H9 (cell line): ENCODE measurements at regions not wholly inside any gene's neighbourhood (a gene's known extent, or its start where the extent isn't known, plus 50 kb on each side); places are given as distances from the start of the nearest gene placed in this dataset.

Experiments
- DNase-seq: peaks from one replicate; pipeline ENCODE4 v3.0.0-alpha.2; 2017
- H2AFZ ChIP-seq: one replicate; pipeline ENCODE4 v1.6.1; 2013; ENCODE audit warnings: mild to moderate bottlenecking, low read length, control low read depth, moderate library complexity
- H2AK5ac ChIP-seq: 2 replicates; pipeline ENCODE4 v1.6.1; 2013; ENCODE audit warnings: low read length, control low read depth, mixed read lengths; ENCODE audit not compliant: insufficient read length
- H2BK120ac ChIP-seq: one replicate; pipeline ENCODE4 v1.6.1; 2013; ENCODE audit warnings: low read depth, mild to moderate bottlenecking, low read length, control low read depth, inconsistent platforms; ENCODE audit not compliant: poor library complexity, severe bottlenecking
- H2BK12ac ChIP-seq: 2 replicates; pipeline ENCODE4 v1.6.1; 2013; ENCODE audit warnings: low read length, control low read depth, mixed read lengths, low read depth; ENCODE audit not compliant: insufficient read length
- H2BK15ac ChIP-seq: 2 replicates; pipeline ENCODE4 v1.6.1; 2013; ENCODE audit warnings: low read depth, low read length, control low read depth
- H2BK20ac ChIP-seq: one replicate; pipeline ENCODE4 v1.6.1; 2013; ENCODE audit warnings: low read depth, mild to moderate bottlenecking, low read length, control low read depth, inconsistent platforms; ENCODE audit not compliant: poor library complexity, severe bottlenecking
- H2BK5ac ChIP-seq: 2 replicates; pipeline ENCODE4 v1.6.1; 2013; ENCODE audit warnings: low read length, control low read depth, mixed read lengths; ENCODE audit not compliant: insufficient read length
- H3K14ac ChIP-seq: 2 replicates; pipeline ENCODE4 v1.6.1; 2013; ENCODE audit warnings: low read length, control low read depth; ENCODE audit not compliant: insufficient read depth
- H3K18ac ChIP-seq: 2 replicates; pipeline ENCODE4 v1.6.1; 2013; ENCODE audit warnings: low read depth, mild to moderate bottlenecking, mixed read lengths, low read length, control low read depth; ENCODE audit not compliant: insufficient read length
- H3K23ac ChIP-seq: 2 replicates; pipeline ENCODE4 v1.6.1; 2013; ENCODE audit warnings: low read length, control low read depth, mixed read lengths, low read depth; ENCODE audit not compliant: insufficient read length
- H3K23me2 ChIP-seq: 2 replicates; pipeline ENCODE4 v1.6.1; 2013; ENCODE audit warnings: low read depth, mild to moderate bottlenecking, mixed read lengths, low read length, control low read depth; ENCODE audit not compliant: insufficient read length, poor library complexity, severe bottlenecking
- H3K27ac ChIP-seq: 2 replicates; pipeline ENCODE4 v1.5.1; 2013; ENCODE audit warnings: low read length, control low read depth, mixed read lengths, low read depth; ENCODE audit not compliant: insufficient read length
- H3K27me3 ChIP-seq: 2 replicates; pipeline ENCODE4 v1.6.1; 2013; ENCODE audit warnings: low read length, control low read depth, inconsistent platforms; ENCODE audit not compliant: insufficient read depth
- H3K4ac ChIP-seq: 2 replicates; pipeline ENCODE4 v1.6.1; 2013; ENCODE audit warnings: low read depth, mild to moderate bottlenecking, control low read depth, inconsistent platforms, low read length, moderate library complexity
- H3K4me1 ChIP-seq: 2 replicates; pipeline ENCODE4 v1.6.1; 2013; ENCODE audit warnings: low read length, control low read depth, inconsistent platforms; ENCODE audit not compliant: insufficient read depth
- H3K4me2 ChIP-seq: 2 replicates; pipeline ENCODE4 v1.6.1; 2013; ENCODE audit warnings: low read length, control low read depth, mixed read lengths; ENCODE audit not compliant: insufficient read length, insufficient read depth
- H3K56ac ChIP-seq: 2 replicates; pipeline ENCODE4 v1.6.1; 2013; ENCODE audit warnings: low read depth, mild to moderate bottlenecking, mixed read lengths, low read length, control low read depth; ENCODE audit not compliant: insufficient read length
- H3K79me1 ChIP-seq: 2 replicates; pipeline ENCODE4 v1.6.1; 2013; ENCODE audit warnings: low read depth, mild to moderate bottlenecking, moderate library complexity, low read length, control low read depth, inconsistent platforms; ENCODE audit not compliant: insufficient read depth, poor library complexity, severe bottlenecking
- H3K79me2 ChIP-seq: 2 replicates; pipeline ENCODE4 v1.6.1; 2013; ENCODE audit warnings: low read length, control low read depth, inconsistent platforms; ENCODE audit not compliant: insufficient read depth
- H3K9ac ChIP-seq: 2 replicates; pipeline ENCODE4 v1.6.1; 2013; ENCODE audit warnings: low read length, control low read depth, mixed read lengths; ENCODE audit not compliant: insufficient read length; ENCODE audit errors: extremely low read depth
- H3K9me3 ChIP-seq: one replicate; pipeline ENCODE4 v1.6.1; 2013; ENCODE audit warnings: low read depth, low read length, inconsistent platforms; ENCODE audit not compliant: control insufficient read depth
- H3T11ph ChIP-seq: one replicate; pipeline ENCODE4 v1.6.1; 2013; ENCODE audit warnings: mild to moderate bottlenecking, low read length, control low read depth, inconsistent platforms
- H4K20me1 ChIP-seq: one replicate; pipeline ENCODE4 v1.6.1; 2013; ENCODE audit not compliant: control insufficient read depth, insufficient read length, insufficient read depth
- H4K5ac ChIP-seq: 2 replicates; pipeline ENCODE4 v1.6.1; 2013; ENCODE audit warnings: low read depth, mild to moderate bottlenecking, mixed read lengths, low read length, control low read depth; ENCODE audit not compliant: insufficient read length
- H4K8ac ChIP-seq: replicated peaks from 2 replicates; pipeline ENCODE4 v1.6.1; 2013; ENCODE audit warnings: low read length, control low read depth, mixed read lengths, low read depth; ENCODE audit not compliant: insufficient read length
- H4K91ac ChIP-seq: 2 replicates; pipeline ENCODE4 v1.6.1; 2013; ENCODE audit warnings: low read depth, mild to moderate bottlenecking, moderate library complexity, mixed read lengths, low read length, control low read depth; ENCODE audit not compliant: insufficient read length
- H3K27ac Mint-ChIP-seq, 3 experiments: 2 replicates in 2 of 3; 3 replicates in 1 of 3; pipeline ENCODE4 v1.8.0; 2020 to 2021; ENCODE audit warnings: mixed read lengths in 3 of 3, mild to moderate bottlenecking in 1 of 3, moderate library complexity in 1 of 3
- H3K27me3 Mint-ChIP-seq: 2 replicates; pipeline ENCODE4 v1.8.0; 2021; ENCODE audit warnings: low read depth, mild to moderate bottlenecking, moderate library complexity, mixed read lengths
- H3K36me3 Mint-ChIP-seq, 3 experiments: 2 replicates in 2 of 3; 3 replicates in 1 of 3; pipeline ENCODE4 v1.8.0; 2020 to 2021; ENCODE audit warnings: low read depth in 3 of 3, mixed read lengths in 3 of 3; ENCODE audit not compliant: insufficient read depth in 1 of 3
- H3K4me1 Mint-ChIP-seq, 2 experiments: 2 replicates each; pipeline ENCODE4 v1.8.0; 2020; ENCODE audit warnings: mixed read lengths in 2 of 2
- H3K4me3 Mint-ChIP-seq, 2 experiments: 2 replicates in 1 of 2; 3 replicates in 1 of 2; pipeline ENCODE4 v1.8.0; 2020 to 2021; ENCODE audit warnings: mild to moderate bottlenecking in 2 of 2, mixed read lengths in 2 of 2, moderate library complexity in 1 of 2
- H3K9me3 Mint-ChIP-seq, 2 experiments: 2 replicates in 1 of 2; 3 replicates in 1 of 2; pipeline ENCODE4 v1.8.0; 2020; ENCODE audit warnings: mild to moderate bottlenecking in 2 of 2, mixed read lengths in 2 of 2, moderate library complexity in 1 of 2
- WGBS: extraction: QIAGEN DNeasy Blood & Tissue Kit; methylation state at CpG from one replicate; pipeline ENCODE4 v1.1.7; 2013; ENCODE audit warnings: missing lambda C conversion rate, low lambda C conversion rate, mixed read lengths; ENCODE audit not compliant: insufficient read length; ENCODE audit errors: extremely low coverage; 5-methylcytosine and 5-hydroxymethylcytosine counted together
- TF ChIP-seq, protein P1 (sequence below): fragments of 200-600 bp; sonication (generic); conservative IDR thresholded peaks from 3 replicates; pipeline ENCODE4 v1.8.0; 2021; ENCODE audit warnings: antibody characterized with exemption, mild to moderate bottlenecking

DNA sequence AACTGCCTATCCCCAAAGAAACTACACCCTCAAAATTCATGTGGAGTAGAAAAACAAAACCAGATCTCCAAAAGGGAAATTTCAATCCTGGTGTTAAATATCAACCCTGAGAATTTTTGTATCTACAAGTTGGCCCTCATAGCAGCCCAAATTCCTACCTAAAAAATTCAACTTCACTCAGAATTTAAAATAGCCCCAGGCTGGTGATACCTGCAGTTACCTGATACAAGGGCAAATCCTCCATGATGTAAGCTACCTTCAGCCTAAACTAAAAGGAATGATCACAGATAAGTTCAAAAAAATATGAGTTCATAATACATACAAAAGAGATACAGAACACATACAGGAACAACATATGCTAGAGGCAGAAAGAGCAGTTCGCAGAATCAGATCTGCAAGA, 138.4 kb downstream of the HNRNPD start:
- no peaks in the 10 kb centered on the region for H3K27me3 ChIP-seq
- no CpG with 5 or more reads among the region's 1 CpG for WGBS
- no peak overlapping the region for H3K14ac ChIP-seq

More for the DNA sequence above, 138.4 kb downstream of the HNRNPD start:
- Histone ChIP-seq H3K27ac (no peak overlapping the region), H4K5ac (no peak overlapping the region), H4K8ac (no peak overlapping the region), H3K18ac (no peak overlapping the region), H2BK120ac (no peak overlapping the region), H3K79me2 (no peaks in the 10 kb centered on the region), H3K79me1 (no peaks in the 10 kb centered on the region), H2AK5ac (no peak overlapping the region), H2BK15ac (no peak overlapping the region), H3K4ac (no peak overlapping the region), H2BK20ac (no peak overlapping the region), H3K4me2 (no peak overlapping the region), H2AFZ (no peak overlapping the region), H4K91ac (no peak overlapping the region), H3K56ac (no peak overlapping the region), H3K23me2 (no peaks in the 10 kb centered on the region), H3T11ph (no peak overlapping the region), H3K9me3 (no peaks in the 10 kb centered on the region), H4K20me1 (no peaks in the 10 kb centered on the region), H2BK12ac (no peak overlapping the region), H3K9ac (no peak overlapping the region), H2BK5ac (no peak overlapping the region), H3K4me1 (no peaks in the 10 kb centered on the region), H3K23ac (no peak overlapping the region)
- Mint-ChIP-seq H3K4me1 (no peaks in the 10 kb centered on the region), H3K27me3 (no peaks in the 10 kb centered on the region; the same call in 1 of the 2 replicates), H3K4me3 (no peak overlapping the region), H3K27ac (no peak overlapping the region), H3K36me3 (no peaks in the 10 kb centered on the region), H3K9me3 (no peaks in the 10 kb centered on the region)
- no peak for DNase-seq
- TF ChIP-seq, protein P1, sequence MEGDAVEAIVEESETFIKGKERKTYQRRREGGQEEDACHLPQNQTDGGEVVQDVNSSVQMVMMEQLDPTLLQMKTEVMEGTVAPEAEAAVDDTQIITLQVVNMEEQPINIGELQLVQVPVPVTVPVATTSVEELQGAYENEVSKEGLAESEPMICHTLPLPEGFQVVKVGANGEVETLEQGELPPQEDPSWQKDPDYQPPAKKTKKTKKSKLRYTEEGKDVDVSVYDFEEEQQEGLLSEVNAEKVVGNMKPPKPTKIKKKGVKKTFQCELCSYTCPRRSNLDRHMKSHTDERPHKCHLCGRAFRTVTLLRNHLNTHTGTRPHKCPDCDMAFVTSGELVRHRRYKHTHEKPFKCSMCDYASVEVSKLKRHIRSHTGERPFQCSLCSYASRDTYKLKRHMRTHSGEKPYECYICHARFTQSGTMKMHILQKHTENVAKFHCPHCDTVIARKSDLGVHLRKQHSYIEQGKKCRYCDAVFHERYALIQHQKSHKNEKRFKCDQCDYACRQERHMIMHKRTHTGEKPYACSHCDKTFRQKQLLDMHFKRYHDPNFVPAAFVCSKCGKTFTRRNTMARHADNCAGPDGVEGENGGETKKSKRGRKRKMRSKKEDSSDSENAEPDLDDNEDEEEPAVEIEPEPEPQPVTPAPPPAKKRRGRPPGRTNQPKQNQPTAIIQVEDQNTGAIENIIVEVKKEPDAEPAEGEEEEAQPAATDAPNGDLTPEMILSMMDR, result no peak
